HG03039 (cell line): ENCODE measurements at regions not wholly inside any gene's neighbourhood (a gene's known extent, or its start where the extent isn't known, plus 50 kb on each side); places are given as distances from the start of the nearest gene placed in this dataset.

Experiments
- ATAC-seq: cut with Tn5 transposase; IDR thresholded peaks from one replicate; pipeline ENCODE4 v1.9.1; 2021; ENCODE audit warnings: mild to moderate bottlenecking, moderate library complexity; ENCODE audit not compliant: unreplicated experiment

DNA sequence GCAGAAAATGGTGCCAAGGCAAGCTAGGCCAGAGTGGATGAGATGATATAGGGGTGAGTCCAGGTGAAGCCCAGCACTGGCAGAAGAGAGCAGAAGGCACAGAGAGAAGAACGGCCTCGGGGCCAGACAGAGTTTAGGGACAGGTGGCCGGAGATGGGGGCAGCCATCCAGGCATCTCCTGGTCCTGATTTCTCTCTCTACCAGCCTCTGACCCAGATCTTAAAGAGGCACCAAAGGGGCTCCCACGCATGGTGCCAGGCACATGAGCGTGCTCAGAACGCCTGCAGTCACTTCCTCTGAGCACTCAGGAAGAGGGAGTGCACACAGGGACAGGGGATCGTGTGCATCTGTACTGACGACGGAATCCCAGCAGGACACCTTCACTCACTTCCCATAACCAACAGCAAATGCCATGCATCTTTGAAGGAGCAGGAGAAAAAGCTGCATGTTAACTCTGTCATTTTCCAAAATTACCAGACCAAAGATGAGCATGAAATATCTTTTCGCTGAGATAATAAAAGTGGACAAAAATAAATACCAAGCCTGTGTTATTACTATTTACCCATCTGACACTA is 427.8 kb upstream of the MYT1L start:
- no peak for ATAC-seq

DNA sequence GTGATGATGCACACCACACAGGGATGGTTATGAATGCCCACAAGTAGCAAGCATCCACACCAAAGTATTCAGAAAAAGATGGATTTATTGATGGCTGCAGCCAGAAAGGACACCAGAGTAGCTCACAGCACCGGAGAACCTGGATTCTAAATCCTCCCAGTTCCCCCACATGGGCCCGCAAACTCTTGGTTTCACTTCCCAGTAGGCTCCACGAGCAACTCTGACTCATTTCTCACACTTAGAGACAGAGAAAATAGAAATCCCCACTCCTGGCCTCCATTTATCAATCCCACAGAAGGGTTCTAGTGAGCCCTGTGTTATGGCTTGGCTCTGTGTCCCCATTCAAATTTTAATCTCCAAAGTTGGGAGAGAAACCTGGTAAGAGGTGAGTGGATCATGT is 426.7 kb upstream of the MYT1L start:
- ATAC-seq: peak; percentile 52

DNA sequence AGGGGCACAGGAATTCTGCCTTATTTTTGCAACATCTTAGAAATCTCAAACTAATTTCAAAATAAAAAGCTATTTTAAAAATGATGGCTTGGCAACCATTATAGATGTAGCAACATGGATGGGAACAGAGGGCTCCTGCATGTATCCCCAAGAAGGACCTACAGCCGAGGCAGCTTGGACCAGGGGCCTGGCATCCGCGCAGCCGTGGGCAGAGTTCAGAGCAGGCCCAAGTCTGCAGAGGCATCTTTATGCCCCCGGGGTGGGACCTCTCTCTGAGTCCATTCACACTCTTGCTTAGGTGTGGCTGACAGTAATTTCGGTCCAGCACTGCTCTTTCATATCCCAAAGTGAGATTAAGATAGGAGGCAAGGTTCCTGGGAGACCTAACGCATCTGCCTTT is 425.8 kb upstream of the MYT1L start:
- ATAC-seq: no peak

DNA sequence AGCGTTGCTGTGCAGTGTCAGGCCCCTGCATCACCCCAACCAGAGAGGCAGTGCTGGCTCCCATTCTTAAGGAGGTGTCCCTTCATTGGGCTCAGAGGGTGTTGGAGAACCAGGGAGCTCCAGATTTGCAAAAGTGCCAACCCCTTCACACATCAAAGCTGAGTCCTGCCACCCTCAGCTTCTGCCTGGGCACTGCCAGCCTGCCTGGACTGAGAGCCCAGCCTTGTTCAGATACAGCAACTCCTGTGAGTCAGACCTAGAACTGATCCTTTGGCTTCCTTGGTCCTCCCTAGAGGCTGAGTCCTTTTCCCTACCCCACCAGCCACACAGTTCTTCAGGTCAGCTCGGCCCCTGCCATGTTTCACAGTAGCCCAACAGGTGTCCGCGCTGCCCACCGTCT is 424.9 kb upstream of the MYT1L start:
- ATAC-seq: no peak

DNA sequence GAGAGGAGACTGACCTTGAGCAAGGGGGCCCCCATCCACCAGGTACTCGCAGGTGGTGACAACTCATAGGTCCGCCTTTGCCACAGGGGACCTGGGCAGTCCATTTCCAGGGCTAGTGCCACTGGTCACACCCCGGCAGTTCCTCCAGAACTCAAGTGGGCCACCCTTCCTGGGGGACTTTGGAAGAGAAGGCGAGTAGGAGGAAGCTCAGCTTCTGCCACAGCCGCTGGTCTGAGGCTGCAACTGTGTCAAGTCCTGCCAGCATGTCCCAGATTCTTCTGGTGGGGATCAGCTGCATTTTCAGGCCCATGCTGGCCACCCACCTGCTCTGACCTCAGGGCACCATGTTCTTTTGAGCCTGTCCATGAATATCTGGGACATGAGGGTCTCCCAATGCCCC is 423.9 kb upstream of the MYT1L start:
- no peak for ATAC-seq

DNA sequence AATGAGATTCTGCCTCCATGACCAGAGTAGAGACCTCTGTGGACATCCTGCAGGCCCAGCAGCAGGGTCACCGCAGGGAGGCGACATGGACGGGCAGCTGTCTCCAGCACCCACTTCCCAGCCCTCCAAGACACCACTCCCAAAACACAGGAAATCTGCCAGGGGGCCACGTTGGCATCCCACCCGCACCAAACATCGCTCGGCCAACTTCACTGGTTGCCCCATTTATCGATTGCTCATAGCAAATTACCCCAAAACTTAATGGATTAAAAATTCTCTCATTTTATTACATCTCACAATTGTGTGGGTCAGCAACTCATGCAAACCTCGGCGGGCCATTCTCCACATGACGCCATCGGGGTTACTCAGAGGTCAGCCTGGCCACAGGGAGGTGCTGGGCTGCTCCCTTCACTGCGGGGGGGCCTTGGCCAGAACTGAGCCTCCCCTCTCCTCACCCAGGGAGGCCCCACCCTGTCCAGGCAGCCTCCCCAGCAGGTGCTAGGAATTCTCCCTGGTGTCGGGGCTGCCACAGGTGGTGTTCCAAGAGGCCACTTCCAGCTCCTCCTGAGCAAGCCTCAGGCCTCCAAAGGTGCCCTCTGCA is 420.7 kb upstream of the MYT1L start:
- ATAC-seq: no peak

DNA sequence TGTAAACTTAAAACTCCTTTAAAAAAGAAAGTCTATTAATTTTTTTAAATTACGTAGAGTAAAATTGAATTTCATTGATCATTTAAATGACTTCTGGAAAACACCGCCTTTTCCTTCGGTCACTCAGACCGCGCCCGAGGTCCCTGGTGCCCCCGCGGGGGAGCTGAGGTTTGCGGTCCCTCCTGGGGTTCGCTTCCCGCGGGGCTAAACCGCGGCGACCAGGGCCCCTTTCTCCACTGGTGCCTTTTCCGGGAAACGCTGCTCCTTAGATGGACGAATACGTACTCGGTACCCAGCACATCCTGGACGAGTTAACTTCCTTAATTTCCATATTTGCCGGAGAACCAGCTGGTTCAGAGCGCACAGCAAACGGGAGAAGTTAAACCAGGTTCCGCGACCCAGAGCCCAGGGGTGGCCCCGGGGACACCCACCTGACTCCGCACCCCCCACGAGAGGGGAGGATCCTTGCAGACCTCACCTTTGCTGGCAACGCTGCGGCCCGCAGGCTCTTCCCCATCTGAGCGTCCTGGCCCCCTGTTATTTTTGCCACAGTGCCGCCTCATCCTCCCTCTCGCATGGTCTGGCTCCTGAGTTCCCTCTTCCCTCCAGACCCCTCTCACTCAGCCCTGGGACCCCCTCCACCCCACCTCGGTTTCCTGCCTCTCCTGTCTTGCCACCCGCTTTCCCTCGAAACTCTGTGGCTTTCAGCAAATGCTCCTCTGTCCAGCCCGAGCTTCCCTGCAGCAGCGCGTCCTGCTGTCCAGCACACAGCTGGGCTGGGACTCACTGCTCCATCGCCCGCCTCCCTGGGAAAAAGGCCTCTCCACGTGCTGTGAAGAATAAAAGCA is 420.0 kb upstream of the MYT1L start:
- ATAC-seq: no peak

DNA sequence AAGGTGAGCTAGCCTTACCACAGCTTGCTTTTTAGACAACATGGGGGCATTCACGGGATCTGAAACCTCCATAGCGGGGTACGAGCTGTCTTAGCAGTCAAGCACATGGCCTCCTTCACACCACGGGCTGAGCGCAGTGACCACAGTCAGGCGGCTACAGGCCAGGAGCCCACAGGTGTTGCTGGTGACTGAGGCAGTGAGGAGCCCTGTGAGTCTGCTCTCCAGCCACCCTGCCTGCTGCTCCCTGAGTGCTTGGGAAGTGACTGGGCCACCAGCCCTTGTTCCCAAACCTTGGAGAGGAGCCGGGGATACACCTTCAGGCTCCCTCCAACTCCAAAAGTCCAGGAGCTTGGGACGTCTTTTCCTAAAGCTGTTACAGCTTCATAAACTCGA is 418.1 kb upstream of the MYT1L start:
- no peak for ATAC-seq

DNA sequence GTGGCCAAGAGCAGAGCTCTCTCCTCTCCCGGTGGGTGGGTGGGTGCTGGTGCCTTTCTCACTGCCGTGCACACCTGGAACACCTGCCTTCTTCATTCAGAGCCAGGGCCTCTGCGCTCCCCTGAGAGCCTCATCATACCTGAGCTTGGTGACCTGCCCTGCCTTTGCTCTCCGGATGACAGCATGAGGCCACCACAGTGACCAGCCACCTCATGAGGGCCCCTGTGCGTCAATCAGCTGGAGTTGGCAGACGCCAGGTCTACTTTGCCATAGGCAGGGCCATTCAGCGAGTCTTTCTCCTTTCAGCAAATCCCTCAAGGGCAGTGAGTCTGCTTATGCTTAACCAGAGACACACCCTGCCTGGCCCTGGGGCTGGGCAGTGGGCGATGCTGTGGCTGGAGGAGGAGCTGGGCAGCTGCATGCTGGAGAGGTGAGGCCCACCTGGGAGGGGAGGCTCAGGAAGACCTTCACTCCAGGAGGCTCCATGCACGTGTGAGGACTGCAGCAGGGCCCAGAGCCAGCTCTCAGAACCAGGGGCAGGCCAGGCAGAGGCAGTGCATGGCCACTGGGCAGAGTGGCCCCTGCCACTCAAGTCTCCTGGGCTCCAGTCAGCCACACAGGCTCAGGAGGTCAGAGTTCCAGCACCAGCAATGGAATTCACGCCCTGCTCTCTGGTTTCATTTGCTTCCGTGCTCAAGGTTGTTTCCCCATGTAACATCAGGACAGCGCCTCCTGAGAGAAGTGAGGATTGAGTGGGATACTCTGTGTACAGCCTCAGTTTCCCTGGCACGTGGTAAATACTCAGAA is 417.5 kb upstream of the MYT1L start:
- no peak for ATAC-seq

DNA sequence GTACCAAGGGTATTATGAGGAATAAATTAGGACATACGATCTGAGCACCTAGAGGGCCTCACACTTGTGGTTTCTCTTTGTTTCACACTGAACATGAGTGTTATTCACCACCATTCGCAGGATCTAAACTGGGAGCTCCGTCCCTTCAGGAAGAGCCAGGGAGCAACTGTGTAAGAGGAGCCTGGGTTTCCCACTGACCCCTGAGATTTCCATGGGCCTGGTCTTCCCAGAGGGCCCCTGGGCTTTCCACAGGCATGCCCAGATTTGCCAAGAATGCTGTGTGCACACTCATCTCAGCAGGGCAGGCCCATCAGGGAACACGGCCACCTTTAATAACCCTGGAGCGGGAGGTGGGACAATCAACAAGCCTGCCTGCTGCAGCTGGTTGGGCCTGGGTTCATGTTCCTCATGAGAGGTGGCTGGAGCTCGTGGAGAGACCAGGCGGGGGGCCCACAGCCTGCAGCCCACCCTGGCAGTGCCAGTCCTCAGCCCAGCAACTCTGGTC is 416.8 kb upstream of the MYT1L start:
- ATAC-seq: no peak

DNA sequence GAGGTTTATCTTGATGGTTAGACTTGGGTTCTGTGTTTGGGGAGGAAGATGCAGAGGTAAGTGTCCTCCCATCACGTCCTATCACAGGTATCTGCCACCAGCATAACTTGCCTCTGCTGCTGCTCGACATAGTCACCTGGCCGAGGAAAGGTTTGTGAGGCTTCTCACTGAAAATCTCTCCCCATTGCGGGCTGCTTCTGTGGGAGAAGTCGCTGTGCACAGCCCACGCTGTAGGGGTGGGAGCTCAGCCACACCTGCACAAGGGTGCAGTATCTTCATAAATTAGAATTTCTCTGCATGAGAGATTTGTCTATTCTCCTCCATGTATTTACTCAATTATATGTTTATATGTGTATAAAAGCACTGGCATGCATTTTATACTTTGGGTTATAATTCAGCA is 415.7 kb upstream of the MYT1L start:
- ATAC-seq: no peak

DNA sequence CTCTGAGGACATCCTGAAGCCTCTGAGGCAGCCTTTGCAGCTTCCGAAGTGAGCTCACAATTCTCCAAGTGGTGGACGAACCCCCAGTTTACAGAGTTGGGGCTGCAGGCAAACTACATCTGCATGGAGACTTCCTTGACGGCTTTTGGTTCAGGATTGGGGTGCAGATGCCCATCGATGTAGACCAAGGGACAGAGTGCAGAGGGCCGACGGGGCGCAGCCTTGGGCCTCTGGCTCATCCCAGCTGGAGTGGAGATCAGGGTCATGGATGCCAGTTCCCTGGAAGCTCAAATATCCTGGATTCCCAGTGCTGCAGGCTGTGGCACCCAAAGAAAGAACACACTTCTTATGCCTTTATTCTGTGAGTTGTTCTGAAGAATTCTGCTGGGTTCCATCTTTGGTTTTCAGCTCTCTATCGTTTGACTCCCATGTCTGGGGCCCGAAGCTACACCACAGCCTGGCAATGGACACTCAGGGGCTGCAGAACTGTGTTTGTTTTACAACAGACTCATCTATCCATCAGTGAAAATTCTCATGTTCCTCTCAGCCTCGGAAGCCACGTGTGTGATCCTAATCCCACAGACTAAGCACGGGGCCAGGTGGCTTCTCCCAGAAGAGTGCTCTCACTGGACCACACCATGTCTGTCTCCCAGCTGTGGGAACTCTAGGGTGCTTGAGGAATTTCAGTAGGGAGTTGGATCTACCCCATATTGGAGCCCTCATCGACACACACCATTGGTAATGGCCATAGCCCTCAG is 414.1 kb upstream of the MYT1L start:
- no peak for ATAC-seq

DNA sequence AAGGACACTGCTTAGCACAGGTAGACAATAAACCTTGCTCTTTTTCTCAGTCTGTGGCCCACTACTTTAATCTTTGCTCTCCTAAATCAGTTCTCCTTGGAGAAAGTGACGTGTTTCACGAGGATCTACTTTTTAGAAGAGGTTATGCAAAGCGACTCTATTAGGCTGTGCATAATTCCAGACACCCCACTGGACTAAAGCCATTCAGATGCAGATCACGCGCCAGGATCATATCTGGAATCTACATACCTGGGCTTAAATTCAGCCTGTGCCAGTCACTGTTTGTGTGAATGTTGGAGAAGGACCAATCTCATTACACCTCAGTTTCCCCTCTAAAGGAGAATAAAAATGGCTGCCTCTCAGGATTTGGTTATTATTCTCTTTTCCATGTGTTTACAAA is 413.0 kb upstream of the MYT1L start:
- no peak for ATAC-seq

DNA sequence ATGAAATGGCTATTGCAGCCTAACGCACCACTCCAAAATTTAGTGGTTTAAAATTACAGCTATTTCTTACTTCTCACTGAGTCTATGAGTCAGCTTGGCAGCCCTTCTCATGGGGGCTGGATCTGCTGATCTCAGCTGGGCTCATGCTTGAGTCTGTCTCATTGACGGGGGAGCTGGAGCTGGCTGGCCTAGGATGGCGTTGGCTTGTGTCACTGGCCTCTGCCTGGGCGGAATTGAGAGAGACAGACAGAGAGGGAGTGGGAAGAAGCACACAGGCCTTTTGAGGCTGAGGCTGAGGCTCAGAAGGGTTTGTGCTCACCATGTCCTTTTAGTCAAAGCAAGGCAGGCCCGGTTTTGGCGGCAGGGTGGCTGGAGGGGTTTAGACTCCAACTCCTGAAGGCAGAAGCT is 412.1 kb upstream of the MYT1L start:
- ATAC-seq: no peak

DNA sequence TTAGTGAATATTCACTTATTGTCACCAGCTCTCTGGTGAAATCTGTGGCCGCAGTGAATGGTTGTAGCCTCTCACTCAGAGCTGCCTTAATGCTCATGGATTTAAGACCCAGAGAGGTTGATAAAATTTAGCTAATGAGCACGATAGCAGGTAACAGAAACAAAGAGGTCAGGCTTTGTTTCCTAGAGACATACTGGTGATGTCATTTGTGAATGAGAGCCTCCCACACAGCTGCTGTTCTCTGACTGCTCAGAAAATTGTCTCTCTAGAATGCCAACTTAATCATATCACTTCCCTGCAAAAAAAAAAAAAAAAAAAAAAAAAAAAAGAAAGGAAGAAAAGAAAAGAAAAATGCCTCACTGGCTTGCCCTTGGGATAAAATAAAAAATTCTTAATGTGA is 411.7 kb upstream of the MYT1L start:
- ATAC-seq: no peak

DNA sequence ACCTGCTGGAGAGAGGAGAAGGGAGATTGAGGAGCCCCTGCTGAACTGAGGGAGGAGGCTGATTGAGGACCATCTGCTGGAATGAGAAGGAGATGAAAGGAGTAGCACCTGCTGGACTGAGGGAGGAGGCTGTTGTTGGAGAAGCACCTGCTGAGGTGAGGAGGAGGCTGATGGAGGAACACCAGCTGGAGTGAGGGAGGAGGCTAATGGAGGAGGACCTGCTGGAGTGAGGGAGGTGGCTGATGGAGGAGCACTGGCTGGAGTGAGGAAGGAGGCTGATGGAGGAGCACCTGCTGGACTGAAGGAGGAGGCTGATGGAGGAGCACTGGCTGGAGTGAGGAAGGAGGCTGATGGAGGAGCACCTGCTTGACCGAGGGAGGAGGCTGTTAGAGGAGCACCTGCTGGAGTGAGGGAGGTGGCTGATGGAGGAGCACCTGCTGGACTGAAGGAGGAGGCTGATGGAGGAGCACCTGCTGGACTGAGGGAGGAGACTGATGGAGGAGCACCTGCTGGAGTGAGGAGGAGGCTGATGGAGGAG is 409.2 kb upstream of the MYT1L start:
- ATAC-seq: no peak

DNA sequence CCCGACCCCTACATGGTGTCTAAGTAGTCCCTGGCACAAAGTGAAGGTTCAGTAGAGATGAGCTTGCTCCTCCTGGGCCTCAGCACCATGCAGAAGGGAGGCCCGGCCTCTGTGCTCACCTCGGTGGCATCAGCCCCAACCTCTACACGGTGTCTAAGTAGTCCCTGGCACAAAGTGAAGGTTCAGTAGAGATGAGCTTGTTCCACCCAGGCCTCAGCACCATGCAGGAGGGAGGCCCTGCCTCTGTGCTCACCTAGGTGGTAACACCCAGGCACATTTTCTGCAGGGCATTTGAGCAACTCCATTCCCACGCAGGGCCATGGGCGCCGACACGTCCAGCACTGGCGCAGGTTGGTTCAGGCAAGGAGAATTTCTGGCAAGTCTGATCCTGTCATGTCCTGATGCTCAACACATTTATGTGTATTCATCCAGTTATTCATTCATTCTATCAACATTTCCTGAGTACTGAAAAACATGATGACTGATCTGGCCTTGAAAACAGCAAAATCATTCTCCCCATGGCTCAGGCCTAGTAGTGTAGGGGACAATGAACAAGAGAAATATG is 408.2 kb upstream of the MYT1L start:
- no peak for ATAC-seq

DNA sequence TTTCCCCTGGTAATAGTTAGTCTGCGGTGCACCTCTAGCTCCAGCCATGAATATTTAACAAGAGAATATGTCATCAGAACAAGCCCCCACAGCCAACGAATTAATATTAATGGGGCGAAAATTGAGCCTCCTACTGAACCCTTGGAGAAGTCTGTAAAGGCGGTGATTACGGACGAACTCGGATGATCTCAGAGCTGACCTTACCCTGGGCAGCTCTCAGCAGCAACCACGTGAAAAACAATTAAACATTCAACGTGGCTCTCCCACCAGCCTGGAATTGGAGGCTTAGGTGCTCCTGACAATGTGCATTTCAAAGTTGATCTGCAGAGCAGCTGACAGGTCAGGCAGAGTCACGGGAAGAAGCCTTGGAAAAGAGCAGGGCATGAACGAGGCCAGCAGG is 407.6 kb upstream of the MYT1L start:
- no peak for ATAC-seq

DNA sequence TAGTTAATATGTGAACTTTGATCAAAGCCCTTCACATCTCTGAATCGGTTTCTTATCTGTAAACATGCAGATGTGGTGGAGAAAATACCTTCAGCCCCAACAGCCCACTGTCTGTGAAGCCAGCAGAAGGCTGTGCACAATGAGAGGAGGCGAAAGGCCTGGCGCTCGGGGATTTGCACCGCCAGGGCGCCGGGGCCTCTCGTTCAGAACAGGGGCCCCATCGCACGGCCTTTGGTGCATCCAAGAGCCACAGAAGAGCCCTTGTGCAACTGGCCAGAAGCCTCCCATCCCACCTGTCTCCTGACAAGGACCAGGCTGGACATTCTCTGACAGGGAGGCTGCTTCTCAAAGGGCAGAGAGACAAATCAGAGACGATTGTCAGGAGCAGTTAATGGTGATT is 407.2 kb upstream of the MYT1L start:
- ATAC-seq: no peak

DNA sequence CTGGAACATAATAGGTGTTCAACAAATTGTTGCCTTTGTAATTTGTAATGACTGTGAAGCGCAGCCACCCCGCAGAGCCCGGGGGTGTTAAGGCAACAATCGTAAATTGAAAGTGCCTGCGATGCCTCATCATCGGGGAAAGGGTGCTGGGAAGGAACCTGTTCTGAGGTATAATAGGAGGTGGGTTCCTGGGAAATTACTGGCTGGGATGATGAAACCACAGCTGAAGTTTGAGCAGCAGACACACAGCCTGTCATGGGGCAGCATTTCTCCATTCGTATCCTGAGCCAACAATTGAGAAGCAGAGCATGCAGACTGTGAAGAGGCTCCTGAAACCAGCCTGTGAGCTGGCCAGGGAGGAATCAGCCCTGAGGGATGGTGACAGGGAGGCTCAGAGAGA is 404.0 kb upstream of the MYT1L start:
- ATAC-seq: no peak
